Panc1 (cell line): ENCODE measurements at regions not wholly inside any gene's neighbourhood (a gene's known extent, or its start where the extent isn't known, plus 50 kb on each side); places are given as distances from the start of the nearest gene placed in this dataset.

ENCODE experiments used
- ATAC-seq: fragments of 200-7000 bp; cut with Tn5 transposase; 2 replicates; pipeline ENCODE4 v1.9.1; 2020; ENCODE audit warnings: mild to moderate bottlenecking, moderate library complexity
- BruUV-seq: library from RNA; stranded (reverse); fragments of 400-500 nt; replicated peaks from 2 replicates; lab custom pipeline; 2021; lab: Mats Ljungman, UMichigan
- CTCF ChIA-PET: fragments of 300-600 bp; sonication (Branson Sonifier 250); formaldehyde crosslinking; loops from one replicate; lab custom pipeline; 2022; ENCODE audit warnings: antibody characterized with exemption; lab: Charles Lee
- POLR2A ChIA-PET: fragments of 300-600 bp; sonication (Branson Sonifier 250); formaldehyde crosslinking; loops from one replicate; lab custom pipeline; 2022; ENCODE audit warnings: antibody characterized with exemption; lab: Charles Lee
- DNase-seq: peaks from one replicate; pipeline ENCODE4 v3.0.0-alpha.2; 2010; ENCODE audit warnings: low read depth, low spot score
- H3K27ac ChIP-seq: 2 replicates; pipeline ENCODE4 v1.5.1; 2011; ENCODE audit warnings: mild to moderate bottlenecking, low read length, inconsistent platforms
- H3K27me3 ChIP-seq: fragments of 200-500 bp; sonication (Bioruptor generic); 2 replicates; pipeline ENCODE4 v1.6.0; 2014; ENCODE audit warnings: low read length, inconsistent platforms; ENCODE audit not compliant: control insufficient read depth, insufficient read depth
- H3K36me3 ChIP-seq: fragments of 200-500 bp; sonication (Bioruptor generic); 2 replicates; pipeline ENCODE4 v1.5.1; 2014; ENCODE audit warnings: inconsistent platforms, mild to moderate bottlenecking, low read length, moderate library complexity; ENCODE audit not compliant: control insufficient read depth, insufficient read depth
- H3K4me1 ChIP-seq: 2 replicates; pipeline ENCODE4 v1.5.1; 2011; ENCODE audit warnings: inconsistent platforms, mild to moderate bottlenecking, low read length, moderate library complexity; ENCODE audit not compliant: control insufficient read depth, insufficient read depth
- H3K4me3 ChIP-seq, 2 experiments: 2 replicates each; pipeline ENCODE4 v1.5.1; 2011 to 2012; ENCODE audit warnings: low read depth in 2 of 2, low read length in 2 of 2, mild to moderate bottlenecking in 2 of 2, inconsistent platforms in 1 of 2, moderate library complexity in 1 of 2
- H3K9me3 ChIP-seq: fragments of 200-500 bp; sonication (Bioruptor generic); 2 replicates; pipeline ENCODE4 v1.5.1; 2014; ENCODE audit warnings: low read depth, mild to moderate bottlenecking, inconsistent platforms, low read length, moderate library complexity; ENCODE audit not compliant: control insufficient read depth, insufficient read depth
- POLR2AphosphoS5 ChIP-seq: IDR thresholded peaks from 2 replicates; pipeline ENCODE4 v1.6.1; 2012; ENCODE audit warnings: mild to moderate bottlenecking, low read depth, low read length, moderate library complexity
- SIN3A ChIP-seq: IDR thresholded peaks from 2 replicates; pipeline ENCODE4 v1.6.1; 2012; ENCODE audit warnings: low read depth, mild to moderate bottlenecking, low read length, moderate library complexity, borderline replicate concordance; ENCODE audit not compliant: insufficient read depth
- TCF7L2 ChIP-seq: IDR thresholded peaks from 2 replicates; pipeline ENCODE4 v1.6.1; 2011; ENCODE audit warnings: mild to moderate bottlenecking, low read depth, low read length, inconsistent platforms
- in situ Hi-C: cut with HindIII; loops from 2 replicates; pipeline ENCODE4 v1.10.0; 2016; ENCODE audit warnings: low sequenced_read_pairs, low pct_unique_long_range_greater_than_20kb
- intact Hi-C: fragments of 100-400 bp; cut with micrococcal nuclease; formaldehyde crosslinking; loops from one replicate; pipeline ENCODE4 v1.10.0; 2022; ENCODE audit not compliant: unreplicated experiment
- TF ChIP-seq, protein P1 (sequence below): fragments of 450-650 bp; IDR thresholded peaks from 2 replicates; pipeline ENCODE4 v1.5.1; 2017; ENCODE audit warnings: mild to moderate bottlenecking
- TF ChIP-seq, protein P2 (sequence below), 2 experiments: IDR thresholded peaks; 2 replicates each; pipeline ENCODE4 v1.6.1; 2011 to 2012; ENCODE audit warnings: low read depth in 2 of 2, control low read depth in 1 of 2, low read length in 1 of 2, mild to moderate bottlenecking in 1 of 2, moderate library complexity in 1 of 2; ENCODE audit not compliant: insufficient read depth in 1 of 2

- intact Hi-C loops, result no loop called here
- Histone ChIP-seq H3K36me3 (no peaks in the 10 kb centered on the region; the same call in 1 of the 2 replicates), H3K27ac (no peak overlapping the region), H3K9me3 (no peaks in the 10 kb centered on the region), H3K4me1 (no peaks in the 10 kb centered on the region), H3K27me3 (no peaks in the 10 kb centered on the region), H3K4me3 (no peak overlapping the region)
- in situ Hi-C loops, result no loop called here
- ATAC-seq, result no peak
- no peak for DNase-seq
- CTCF ChIA-PET, result no interaction called here
- BruUV-seq, result no TSS peak
- POLR2A ChIA-PET, result no interaction called here
- TF ChIP-seq TCF7L2 (no peak), SIN3A (no peak), POLR2AphosphoS5 (no peak)
- TF ChIP-seq, protein P1, sequence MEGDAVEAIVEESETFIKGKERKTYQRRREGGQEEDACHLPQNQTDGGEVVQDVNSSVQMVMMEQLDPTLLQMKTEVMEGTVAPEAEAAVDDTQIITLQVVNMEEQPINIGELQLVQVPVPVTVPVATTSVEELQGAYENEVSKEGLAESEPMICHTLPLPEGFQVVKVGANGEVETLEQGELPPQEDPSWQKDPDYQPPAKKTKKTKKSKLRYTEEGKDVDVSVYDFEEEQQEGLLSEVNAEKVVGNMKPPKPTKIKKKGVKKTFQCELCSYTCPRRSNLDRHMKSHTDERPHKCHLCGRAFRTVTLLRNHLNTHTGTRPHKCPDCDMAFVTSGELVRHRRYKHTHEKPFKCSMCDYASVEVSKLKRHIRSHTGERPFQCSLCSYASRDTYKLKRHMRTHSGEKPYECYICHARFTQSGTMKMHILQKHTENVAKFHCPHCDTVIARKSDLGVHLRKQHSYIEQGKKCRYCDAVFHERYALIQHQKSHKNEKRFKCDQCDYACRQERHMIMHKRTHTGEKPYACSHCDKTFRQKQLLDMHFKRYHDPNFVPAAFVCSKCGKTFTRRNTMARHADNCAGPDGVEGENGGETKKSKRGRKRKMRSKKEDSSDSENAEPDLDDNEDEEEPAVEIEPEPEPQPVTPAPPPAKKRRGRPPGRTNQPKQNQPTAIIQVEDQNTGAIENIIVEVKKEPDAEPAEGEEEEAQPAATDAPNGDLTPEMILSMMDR, result no peak
- TF ChIP-seq, protein P2, sequence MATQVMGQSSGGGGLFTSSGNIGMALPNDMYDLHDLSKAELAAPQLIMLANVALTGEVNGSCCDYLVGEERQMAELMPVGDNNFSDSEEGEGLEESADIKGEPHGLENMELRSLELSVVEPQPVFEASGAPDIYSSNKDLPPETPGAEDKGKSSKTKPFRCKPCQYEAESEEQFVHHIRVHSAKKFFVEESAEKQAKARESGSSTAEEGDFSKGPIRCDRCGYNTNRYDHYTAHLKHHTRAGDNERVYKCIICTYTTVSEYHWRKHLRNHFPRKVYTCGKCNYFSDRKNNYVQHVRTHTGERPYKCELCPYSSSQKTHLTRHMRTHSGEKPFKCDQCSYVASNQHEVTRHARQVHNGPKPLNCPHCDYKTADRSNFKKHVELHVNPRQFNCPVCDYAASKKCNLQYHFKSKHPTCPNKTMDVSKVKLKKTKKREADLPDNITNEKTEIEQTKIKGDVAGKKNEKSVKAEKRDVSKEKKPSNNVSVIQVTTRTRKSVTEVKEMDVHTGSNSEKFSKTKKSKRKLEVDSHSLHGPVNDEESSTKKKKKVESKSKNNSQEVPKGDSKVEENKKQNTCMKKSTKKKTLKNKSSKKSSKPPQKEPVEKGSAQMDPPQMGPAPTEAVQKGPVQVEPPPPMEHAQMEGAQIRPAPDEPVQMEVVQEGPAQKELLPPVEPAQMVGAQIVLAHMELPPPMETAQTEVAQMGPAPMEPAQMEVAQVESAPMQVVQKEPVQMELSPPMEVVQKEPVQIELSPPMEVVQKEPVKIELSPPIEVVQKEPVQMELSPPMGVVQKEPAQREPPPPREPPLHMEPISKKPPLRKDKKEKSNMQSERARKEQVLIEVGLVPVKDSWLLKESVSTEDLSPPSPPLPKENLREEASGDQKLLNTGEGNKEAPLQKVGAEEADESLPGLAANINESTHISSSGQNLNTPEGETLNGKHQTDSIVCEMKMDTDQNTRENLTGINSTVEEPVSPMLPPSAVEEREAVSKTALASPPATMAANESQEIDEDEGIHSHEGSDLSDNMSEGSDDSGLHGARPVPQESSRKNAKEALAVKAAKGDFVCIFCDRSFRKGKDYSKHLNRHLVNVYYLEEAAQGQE (IDR thresholded peaks at IDR 0.05; ENCODE audit: insufficient read depth in 1 of 2, low read depth in 2 of 2, low read length in 1 of 2), result no peak
These were observed 1312.6 kb upstream of the CHAC2 start for GRCh38 chr2:52454962-52455361.

DNA sequence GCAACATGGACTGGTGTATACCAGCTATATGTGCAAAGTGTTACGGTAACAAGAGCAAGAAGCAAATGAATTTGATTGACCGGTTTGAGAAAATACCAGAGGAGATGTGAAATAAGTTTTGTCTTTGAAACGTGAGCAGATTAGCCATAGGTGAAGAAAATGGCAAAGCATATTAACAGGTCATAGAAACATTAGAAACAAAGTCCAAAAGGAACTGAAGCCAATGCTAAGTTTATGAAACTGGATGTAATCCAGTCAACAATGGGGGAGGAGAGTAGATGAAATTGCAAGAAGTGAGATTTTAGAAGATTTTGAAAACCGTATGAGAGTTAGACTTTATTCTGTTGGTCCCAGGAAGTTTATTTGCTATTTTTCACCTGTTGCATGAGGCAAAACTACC, 1315.4 kb upstream of the CHAC2 start:
- no TSS peak for BruUV-seq
- intact Hi-C loops, result no loop called here
- CTCF ChIA-PET, result no interaction called here
- Histone ChIP-seq H3K27me3 (no peaks in the 10 kb centered on the region), H3K4me3 (no peak overlapping the region), H3K9me3 (no peaks in the 10 kb centered on the region), H3K27ac (no peak overlapping the region), H3K4me1 (no peaks in the 10 kb centered on the region), H3K36me3 (no peaks in the 10 kb centered on the region; the same call in 1 of the 2 replicates)
- TF ChIP-seq TCF7L2 (no peak), SIN3A (no peak), POLR2AphosphoS5 (no peak)
- TF ChIP-seq, protein P2 (IDR thresholded peaks at IDR 0.05; ENCODE audit: insufficient read depth in 1 of 2, low read depth in 2 of 2, low read length in 1 of 2), result no peak
- TF ChIP-seq, protein P1, result no peak
- in situ Hi-C loops, result no loop called here
- POLR2A ChIA-PET, result no interaction called here
- ATAC-seq (no peak), DNase-seq (no peak)
